ENCODE measurements at regions not wholly inside any gene's neighbourhood (a gene's known extent, or its start where the extent isn't known, plus 50 kb on each side); places are given as distances from the start of the nearest gene placed in this dataset.

GRCh38 chrX:102067966-102068723, 57.3 kb upstream of the TCEAL2 start:
- Histone ChIP-seq H3K4ac (ENCODE audit: low read length) (no peak overlapping the region), H3K18ac (ENCODE audit: low read length) (no peak overlapping the region), H3K9me3 (replicated peaks in 1 of 2; ENCODE audit: control insufficient read depth in 2 of 2, insufficient read depth in 1 of 2, low read depth in 1 of 2, low read length in 2 of 2) (peaks cover 3 to 4% of the 10 kb centered on the region in 2 donors), H3K4me2 (ENCODE audit: insufficient read depth, low read length, poor library complexity, severe bottlenecking) (no peak overlapping the region), H2AK5ac (ENCODE audit: low read depth, low read length) (no peak overlapping the region), H3K27ac (replicated peaks; ENCODE audit: low read length) (no peak overlapping the region), H4K91ac (ENCODE audit: low read depth, low read length, poor library complexity) (no peak overlapping the region), H4K8ac (ENCODE audit: low read depth, low read length) (no peak overlapping the region), H3K9ac (ENCODE audit: low read depth, low read length, poor library complexity) (no peak overlapping the region), H3K27me3 (ENCODE audit: control insufficient read depth in 3 of 3, insufficient read depth in 3 of 3, low read depth in 1 of 3, low read length in 3 of 3) (no peaks in the 10 kb centered on the region), H3K36me3 (replicated peaks in 1 of 2; ENCODE audit: control insufficient read depth in 2 of 2, insufficient read depth in 2 of 2, low read length in 2 of 2) (no peaks in the 10 kb centered on the region), H2AFZ (ENCODE audit: low read length) (no peak overlapping the region), H3K4me3 (ENCODE audit: low read length in 2 of 2) (no peak overlapping the region), H3K4me1 (ENCODE audit: control insufficient read depth in 2 of 2, insufficient read depth in 1 of 2, low read depth in 1 of 2, low read length in 2 of 2) (no peaks in the 10 kb centered on the region), H2BK120ac (ENCODE audit: low read depth, low read length) (no peak overlapping the region), H3K14ac (ENCODE audit: low read length) (no peak overlapping the region), H2BK15ac (ENCODE audit: low read length) (no peak overlapping the region), H3K79me1 (ENCODE audit: low read depth, low read length) (no peaks in the 10 kb centered on the region), H3K23ac (ENCODE audit: low read depth, low read length, poor library complexity) (no peak overlapping the region), H2BK12ac (ENCODE audit: low read length) (no peak overlapping the region), H2BK5ac (ENCODE audit: low read length) (no peak overlapping the region)
- DNase-seq (ENCODE audit: low spot score) = no peak
- no CpG with 5 or more reads among the region's 8 CpGs for WGBS, 2 donors (ENCODE audit: extremely low coverage in 2 of 2, insufficient read length in 2 of 2, insufficient replicate concordance in 1 of 2)

GRCh38 chrX:102063445-102064074, 61.9 kb upstream of the TCEAL2 start:
- no peak overlapping the region for H2BK12ac ChIP-seq (ENCODE audit: low read length)
- H3K27me3 ChIP-seq (ENCODE audit: control insufficient read depth in 3 of 3, insufficient read depth in 3 of 3, low read depth in 1 of 3, low read length in 3 of 3) = no peaks in the 10 kb centered on the region
- no peaks in the 10 kb centered on the region for H3K36me3 ChIP-seq (replicated peaks in 1 of 2; ENCODE audit: control insufficient read depth in 2 of 2, insufficient read depth in 2 of 2, low read length in 2 of 2)
- no peak overlapping the region for H3K9ac ChIP-seq (ENCODE audit: low read depth, low read length, poor library complexity)
- no peak for DNase-seq (ENCODE audit: low spot score)
- H4K91ac ChIP-seq (ENCODE audit: low read depth, low read length, poor library complexity) = no peak overlapping the region
- H3K4ac ChIP-seq (ENCODE audit: low read length) = no peak overlapping the region
- H4K8ac ChIP-seq (ENCODE audit: low read depth, low read length) = no peak overlapping the region
- peaks cover 0 to 4% of the 10 kb centered on the region in 2 donors for H3K9me3 ChIP-seq (replicated peaks in 1 of 2; ENCODE audit: control insufficient read depth in 2 of 2, insufficient read depth in 1 of 2, low read depth in 1 of 2, low read length in 2 of 2)
- H3K4me3 ChIP-seq (ENCODE audit: low read length in 2 of 2) = no peak overlapping the region
- H3K4me1 ChIP-seq (ENCODE audit: control insufficient read depth in 2 of 2, insufficient read depth in 1 of 2, low read depth in 1 of 2, low read length in 2 of 2) = no peaks in the 10 kb centered on the region
- no peak overlapping the region for H2AK5ac ChIP-seq (ENCODE audit: low read depth, low read length)
- H2BK15ac ChIP-seq (ENCODE audit: low read length) = no peak overlapping the region
- H2BK5ac ChIP-seq (ENCODE audit: low read length) = no peak overlapping the region
- no peak overlapping the region for H3K4me2 ChIP-seq (ENCODE audit: insufficient read depth, low read length, poor library complexity, severe bottlenecking)
- no peaks in the 10 kb centered on the region for H3K79me1 ChIP-seq (ENCODE audit: low read depth, low read length)
- no peak overlapping the region for H3K23ac ChIP-seq (ENCODE audit: low read depth, low read length, poor library complexity)
- no peak overlapping the region for H2BK120ac ChIP-seq (ENCODE audit: low read depth, low read length)
- H3K27ac ChIP-seq (replicated peaks; ENCODE audit: low read length) = no peak overlapping the region
- no peak overlapping the region for H3K14ac ChIP-seq (ENCODE audit: low read length)
- no peak overlapping the region for H2AFZ ChIP-seq (ENCODE audit: low read length)
- no peak overlapping the region for H3K18ac ChIP-seq (ENCODE audit: low read length)
- no CpG with 5 or more reads among the region's 2 CpGs for WGBS, 2 donors (ENCODE audit: extremely low coverage in 2 of 2, insufficient read length in 2 of 2, insufficient replicate concordance in 1 of 2)

GRCh38 chrX:102044496-102044895, 81.0 kb upstream of the TCEAL2 start:
- H2AK5ac ChIP-seq (ENCODE audit: low read depth, low read length) = no peak overlapping the region
- no peak overlapping the region for H3K9ac ChIP-seq (ENCODE audit: low read depth, low read length, poor library complexity)
- DNase-seq (ENCODE audit: low spot score) = no peak
- WGBS, 2 donors (ENCODE audit: extremely low coverage in 2 of 2, insufficient read length in 2 of 2, insufficient replicate concordance in 1 of 2) = no CpG with 5 or more reads among the region's 2 CpGs
- no peak overlapping the region for H3K14ac ChIP-seq (ENCODE audit: low read length)
- no peak overlapping the region for H3K27ac ChIP-seq (replicated peaks; ENCODE audit: low read length)
- no peak overlapping the region for H4K91ac ChIP-seq (ENCODE audit: low read depth, low read length, poor library complexity)
- no peaks in the 10 kb centered on the region for H3K9me3 ChIP-seq (replicated peaks in 1 of 2; ENCODE audit: control insufficient read depth in 2 of 2, insufficient read depth in 1 of 2, low read depth in 1 of 2, low read length in 2 of 2)
- H2BK15ac ChIP-seq (ENCODE audit: low read length) = no peak overlapping the region
- H3K27me3 ChIP-seq (ENCODE audit: control insufficient read depth in 3 of 3, insufficient read depth in 3 of 3, low read depth in 1 of 3, low read length in 3 of 3) = no peaks in the 10 kb centered on the region
- H3K4me3 ChIP-seq (ENCODE audit: low read length in 2 of 2) = no peak overlapping the region
- H3K18ac ChIP-seq (ENCODE audit: low read length) = no peak overlapping the region
- H3K4me1 ChIP-seq (ENCODE audit: control insufficient read depth in 2 of 2, insufficient read depth in 1 of 2, low read depth in 1 of 2, low read length in 2 of 2) = no peaks in the 10 kb centered on the region
- H2AFZ ChIP-seq (ENCODE audit: low read length) = no peak overlapping the region
- H3K36me3 ChIP-seq (replicated peaks in 1 of 2; ENCODE audit: control insufficient read depth in 2 of 2, insufficient read depth in 2 of 2, low read length in 2 of 2) = no peaks in the 10 kb centered on the region
- no peak overlapping the region for H2BK120ac ChIP-seq (ENCODE audit: low read depth, low read length)
- no peaks in the 10 kb centered on the region for H3K79me1 ChIP-seq (ENCODE audit: low read depth, low read length)
- H4K8ac ChIP-seq (ENCODE audit: low read depth, low read length) = no peak overlapping the region
- H2BK12ac ChIP-seq (ENCODE audit: low read length) = no peak overlapping the region
- H3K4ac ChIP-seq (ENCODE audit: low read length) = no peak overlapping the region
- H3K23ac ChIP-seq (ENCODE audit: low read depth, low read length, poor library complexity) = no peak overlapping the region
- no peak overlapping the region for H3K4me2 ChIP-seq (ENCODE audit: insufficient read depth, low read length, poor library complexity, severe bottlenecking)
- no peak overlapping the region for H2BK5ac ChIP-seq (ENCODE audit: low read length)

- Histone ChIP-seq H3K27me3 (ENCODE audit: control insufficient read depth in 3 of 3, insufficient read depth in 3 of 3, low read depth in 1 of 3, low read length in 3 of 3) (no peaks in the 10 kb centered on the region), H3K4ac (ENCODE audit: low read length) (no peak overlapping the region), H3K79me1 (ENCODE audit: low read depth, low read length) (no peaks in the 10 kb centered on the region), H3K9ac (ENCODE audit: low read depth, low read length, poor library complexity) (no peak overlapping the region), H3K36me3 (replicated peaks in 1 of 2; ENCODE audit: control insufficient read depth in 2 of 2, insufficient read depth in 2 of 2, low read length in 2 of 2) (no peaks in the 10 kb centered on the region), H3K14ac (ENCODE audit: low read length) (no peak overlapping the region), H3K27ac (replicated peaks; ENCODE audit: low read length) (no peak overlapping the region), H3K23ac (ENCODE audit: low read depth, low read length, poor library complexity) (no peak overlapping the region), H2BK12ac (ENCODE audit: low read length) (no peak overlapping the region), H2AK5ac (ENCODE audit: low read depth, low read length) (no peak overlapping the region), H2BK120ac (ENCODE audit: low read depth, low read length) (no peak overlapping the region), H3K4me1 (ENCODE audit: control insufficient read depth in 2 of 2, insufficient read depth in 1 of 2, low read depth in 1 of 2, low read length in 2 of 2) (no peaks in the 10 kb centered on the region), H2BK15ac (ENCODE audit: low read length) (no peak overlapping the region), H2BK5ac (ENCODE audit: low read length) (no peak overlapping the region), H3K4me3 (ENCODE audit: low read length in 2 of 2) (no peak overlapping the region), H3K18ac (ENCODE audit: low read length) (no peak overlapping the region), H4K91ac (ENCODE audit: low read depth, low read length, poor library complexity) (no peak overlapping the region), H3K4me2 (ENCODE audit: insufficient read depth, low read length, poor library complexity, severe bottlenecking) (no peak overlapping the region), H3K9me3 (replicated peaks in 1 of 2; ENCODE audit: control insufficient read depth in 2 of 2, insufficient read depth in 1 of 2, low read depth in 1 of 2, low read length in 2 of 2) (no peaks in the 10 kb centered on the region), H2AFZ (ENCODE audit: low read length) (no peak overlapping the region), H4K8ac (ENCODE audit: low read depth, low read length) (no peak overlapping the region)
- DNase-seq (ENCODE audit: low spot score) = no peak
- WGBS, 2 donors (ENCODE audit: extremely low coverage in 2 of 2, insufficient read length in 2 of 2, insufficient replicate concordance in 1 of 2) = no CpG with 5 or more reads among the region's 3 CpGs
These were observed 82.1 kb upstream of the TCEAL2 start for GRCh38 chrX:102043380-102043779.
